Lower lobe of right lung (tissue), 2 donors: ENCODE measurements at regions not wholly inside any gene's neighbourhood (a gene's known extent, or its start where the extent isn't known, plus 50 kb on each side); places are given as distances from the start of the nearest gene placed in this dataset.

Source experiments
- ATAC-seq, 2 donors: fragments of 200-7000 bp; cut with Tn5 transposase; one replicate each; pipeline ENCODE4 v1.9.1; 2020 to 2022; ENCODE audit warnings: mild to moderate bottlenecking in 2 of 2, moderate library complexity in 2 of 2
- DNase-seq: peaks from one replicate; pipeline ENCODE4 v3.0.0-alpha.2; 2020
- H3K27ac ChIP-seq: fragments of 200-600 bp; one replicate; pipeline ENCODE4 v1.8.0; 2022
- H3K27me3 ChIP-seq: fragments of 200-600 bp; one replicate; pipeline ENCODE4 v1.8.0; 2022; ENCODE audit warnings: low read depth
- H3K36me3 ChIP-seq: fragments of 200-600 bp; one replicate; pipeline ENCODE4 v1.8.0; 2022; ENCODE audit warnings: mild to moderate bottlenecking
- H3K4me1 ChIP-seq: fragments of 200-600 bp; one replicate; pipeline ENCODE4 v1.8.0; 2022
- H3K4me3 ChIP-seq: fragments of 200-600 bp; one replicate; pipeline ENCODE4 v1.8.0; 2022; ENCODE audit warnings: mild to moderate bottlenecking
- H3K9me3 ChIP-seq: fragments of 200-600 bp; one replicate; pipeline ENCODE4 v1.8.0; 2022
- CTCF ChIP-seq: fragments of 200-600 bp; IDR thresholded peaks from one replicate; pipeline ENCODE4 v1.8.0; 2022; ENCODE audit warnings: antibody characterized with exemption, mild to moderate bottlenecking
- intact Hi-C: fragments of 100-400 bp; cut with DNase I; formaldehyde crosslinking; loops from one replicate; pipeline ENCODE4 v1.11.0; 2022
- donor health status: DM: no; HTN: yes; CAD: no; lungs with severe emphysema.

- ATAC-seq (no peak), DNase-seq (no peak)
- Histone ChIP-seq H3K9me3 (peaks cover 23% of the 10 kb centered on the region), H3K4me3 (no peak overlapping the region), H3K27ac (no peak overlapping the region), H3K4me1 (no peaks in the 10 kb centered on the region), H3K36me3 (no peaks in the 10 kb centered on the region), H3K27me3 (no peaks in the 10 kb centered on the region)
- intact Hi-C loops = no loop called here
- TF ChIP-seq CTCF = no peak
These were observed 262.4 kb upstream of the TMEM229A start for GRCh38 chr7:124295289-124295688.

- no peak for DNase-seq
- no peaks in the 10 kb centered on the region for H3K27me3 ChIP-seq
- H3K36me3 ChIP-seq = no peaks in the 10 kb centered on the region
- H3K9me3 ChIP-seq = no peaks in the 10 kb centered on the region
- no peaks in the 10 kb centered on the region for H3K4me1 ChIP-seq
- H3K27ac ChIP-seq = no peak overlapping the region
- no peak overlapping the region for H3K4me3 ChIP-seq
- TF ChIP-seq CTCF = no peak
- no peak for ATAC-seq
- intact Hi-C loops = no loop called here
These were observed 252.1 kb upstream of the TMEM229A start for GRCh38 chr7:124284937-124285336.

- no peak overlapping the region for H3K27ac ChIP-seq
- no peaks in the 10 kb centered on the region for H3K4me1 ChIP-seq
- TF ChIP-seq CTCF = peak; percentile 34
- intact Hi-C loops = no loop called here
- H3K9me3 ChIP-seq = no peaks in the 10 kb centered on the region
- H3K4me3 ChIP-seq = no peak overlapping the region
- DNase-seq (no peak), ATAC-seq (no peak)
- H3K36me3 ChIP-seq = no peaks in the 10 kb centered on the region
- H3K27me3 ChIP-seq = no peaks in the 10 kb centered on the region
These were observed 243.2 kb upstream of the TMEM229A start for GRCh38 chr7:124276005-124276622.

- Histone ChIP-seq H3K4me3 (no peak overlapping the region), H3K4me1 (no peaks in the 10 kb centered on the region), H3K36me3 (no peaks in the 10 kb centered on the region), H3K9me3 (no peaks in the 10 kb centered on the region), H3K27ac (no peak overlapping the region), H3K27me3 (no peaks in the 10 kb centered on the region)
- intact Hi-C loops = no loop called here
- ATAC-seq = no peak
- no peak for TF ChIP-seq CTCF
- no peak for DNase-seq
These were observed 242.5 kb upstream of the TMEM229A start for GRCh38 chr7:124275411-124275810.

- Histone ChIP-seq H3K9me3 (no peaks in the 10 kb centered on the region), H3K27me3 (no peaks in the 10 kb centered on the region), H3K36me3 (no peaks in the 10 kb centered on the region), H3K4me1 (no peaks in the 10 kb centered on the region), H3K4me3 (no peak overlapping the region), H3K27ac (no peak overlapping the region)
- intact Hi-C loops = no loop called here
- ATAC-seq (no peak), DNase-seq (no peak)
- no peak for TF ChIP-seq CTCF
These were observed 236.9 kb upstream of the TMEM229A start for GRCh38 chr7:124269774-124270173.

- Histone ChIP-seq H3K9me3 (no peaks in the 10 kb centered on the region), H3K27ac (no peak overlapping the region), H3K27me3 (no peaks in the 10 kb centered on the region), H3K4me1 (no peaks in the 10 kb centered on the region), H3K36me3 (no peaks in the 10 kb centered on the region), H3K4me3 (no peak overlapping the region)
- TF ChIP-seq CTCF = no peak
- ATAC-seq = no peak
- no peak for DNase-seq
- intact Hi-C loops = no loop called here
These were observed 234.3 kb upstream of the TMEM229A start for GRCh38 chr7:124267154-124267553.
